ENCODE measurements at regions not wholly inside any gene's neighbourhood (a gene's known extent, or its start where the extent isn't known, plus 50 kb on each side); places are given as distances from the start of the nearest gene placed in this dataset.
"Not testable (repeated sequence)": the region's sequence is repeated elsewhere in the genome, so short reads cannot be mapped to it uniquely, and the experiment has no call there.

GRCh38 chr16:29257419-29258336 is 148.8 kb downstream of the NPIPB11 start:
- intact Hi-C loops (cut with micrococcal nuclease); H3K27ac Mint-ChIP-seq: not testable (repeated sequence)

GRCh38 chr16:29256501-29256981 is 150.0 kb downstream of the NPIPB11 start:
- DNase-seq (peak in 1 of 2 donors; percentile 16), ATAC-seq (no peak)
- Mint-ChIP-seq H3K27ac (peak overlapping the region in 1 of 2 donors; percentile 29), H3K4me3 (no peak overlapping the region), H3K9me3 (no peaks in the 10 kb centered on the region), H3K36me3 (no peaks in the 10 kb centered on the region), H3K27me3 (ENCODE audit: low read depth in 2 of 2) (no peaks in the 10 kb centered on the region), H3K4me1 (peaks cover 0 to 13% of the 10 kb centered on the region in 2 donors)
- no peaks in the 10 kb centered on the region for H3K4me1 ChIP-seq (ENCODE audit: control insufficient read depth, insufficient read depth, low read length)
- no peaks in the 10 kb centered on the region for H3K36me3 ChIP-seq (ENCODE audit: control insufficient read depth, insufficient read depth, low read length)
- H3K27me3 ChIP-seq (ENCODE audit: control insufficient read depth, insufficient read depth, low read length) = no peaks in the 10 kb centered on the region
- no peak overlapping the region for H3K4me3 ChIP-seq (ENCODE audit: low read length)
- no peaks in the 10 kb centered on the region for H3K9me3 ChIP-seq (ENCODE audit: control insufficient read depth, insufficient read depth, low read length)
- no peak overlapping the region for H3K27ac ChIP-seq (ENCODE audit: low read length)
- no peak for TF ChIP-seq CTCF (IDR thresholded peaks at IDR 0.05)
- WGBS (ENCODE audit: insufficient coverage) = 97% methylated on average over 27 of the region's 27 CpGs
- intact Hi-C loops (cut with micrococcal nuclease) = no loop called here

More at GRCh38 chr16:29257419-29258336, 148.8 kb downstream of the NPIPB11 start:
- DNase-seq; H3K27me3 Mint-ChIP-seq (ENCODE audit: low read depth in 2 of 2); H3K36me3 ChIP-seq (ENCODE audit: control insufficient read depth, insufficient read depth, low read length); H3K4me3 Mint-ChIP-seq; H3K4me3 ChIP-seq (ENCODE audit: low read length); ATAC-seq; H3K27me3 ChIP-seq (ENCODE audit: control insufficient read depth, insufficient read depth, low read length); H3K9me3 Mint-ChIP-seq; H3K9me3 ChIP-seq (ENCODE audit: control insufficient read depth, insufficient read depth, low read length); H3K27ac ChIP-seq (ENCODE audit: low read length); H3K4me1 ChIP-seq (ENCODE audit: control insufficient read depth, insufficient read depth, low read length); H3K36me3 Mint-ChIP-seq: not testable (repeated sequence)
- peaks cover 0 to 11% of the 10 kb centered on the region in 2 donors for H3K4me1 Mint-ChIP-seq
- 94% methylated on average over 18 of the region's 18 CpGs for WGBS (ENCODE audit: insufficient coverage)

GRCh38 chr16:29255957-29256356 is 150.6 kb downstream of the NPIPB11 start:
- intact Hi-C loops (cut with micrococcal nuclease); H3K27ac ChIP-seq (ENCODE audit: low read length); DNase-seq; H3K9me3 ChIP-seq (ENCODE audit: control insufficient read depth, insufficient read depth, low read length); H3K9me3 Mint-ChIP-seq; H3K27ac Mint-ChIP-seq; H3K27me3 Mint-ChIP-seq (ENCODE audit: low read depth in 2 of 2); H3K36me3 ChIP-seq (ENCODE audit: control insufficient read depth, insufficient read depth, low read length); H3K27me3 ChIP-seq (ENCODE audit: control insufficient read depth, insufficient read depth, low read length); H3K4me1 ChIP-seq (ENCODE audit: control insufficient read depth, insufficient read depth, low read length); H3K4me3 ChIP-seq (ENCODE audit: low read length); H3K4me3 Mint-ChIP-seq; H3K36me3 Mint-ChIP-seq; ATAC-seq: not testable (repeated sequence)
- H3K4me1 Mint-ChIP-seq = peaks cover 0 to 13% of the 10 kb centered on the region in 2 donors
- 90% methylated on average over 4 of the region's 6 CpGs for WGBS (ENCODE audit: insufficient coverage)

GRCh38 chr16:29255496-29255796 is 151.1 kb downstream of the NPIPB11 start:
- H3K27me3 ChIP-seq (ENCODE audit: control insufficient read depth, insufficient read depth, low read length); H3K27ac Mint-ChIP-seq; DNase-seq; intact Hi-C loops (cut with micrococcal nuclease); H3K36me3 Mint-ChIP-seq; H3K9me3 ChIP-seq (ENCODE audit: control insufficient read depth, insufficient read depth, low read length); H3K27me3 Mint-ChIP-seq (ENCODE audit: low read depth in 2 of 2); H3K36me3 ChIP-seq (ENCODE audit: control insufficient read depth, insufficient read depth, low read length); H3K4me1 ChIP-seq (ENCODE audit: control insufficient read depth, insufficient read depth, low read length); H3K4me3 ChIP-seq (ENCODE audit: low read length); ATAC-seq; H3K4me3 Mint-ChIP-seq; H3K27ac ChIP-seq (ENCODE audit: low read length); H3K9me3 Mint-ChIP-seq: not testable (repeated sequence)
- WGBS (ENCODE audit: insufficient coverage) = 96% methylated on average over 9 of the region's 13 CpGs
- H3K4me1 Mint-ChIP-seq = peaks cover 0 to 13% of the 10 kb centered on the region in 2 donors
